Rectal smooth muscle tissue (tissue), 1 donor: ENCODE measurements at regions not wholly inside any gene's neighbourhood (a gene's known extent, or its start where the extent isn't known, plus 50 kb on each side); places are given as distances from the start of the nearest gene placed in this dataset.
"Not testable (repeated sequence)": the region's sequence is repeated elsewhere in the genome, so short reads cannot be mapped to it uniquely, and the experiment has no call there.

Experiments used
- H3K27ac ChIP-seq: one replicate; pipeline ENCODE4 v1.7.0; 2013; ENCODE audit warnings: low read depth, low read length, inconsistent platforms
- H3K27me3 ChIP-seq: one replicate; pipeline ENCODE4 v1.7.0; 2013; ENCODE audit warnings: low read length; ENCODE audit not compliant: control insufficient read depth, insufficient read depth
- H3K36me3 ChIP-seq: one replicate; pipeline ENCODE4 v1.7.0; 2013; ENCODE audit warnings: low read length; ENCODE audit not compliant: control insufficient read depth, insufficient read depth
- H3K4me1 ChIP-seq: one replicate; pipeline ENCODE4 v1.7.0; 2013; ENCODE audit warnings: low read length; ENCODE audit not compliant: control insufficient read depth, insufficient read depth
- H3K4me3 ChIP-seq: one replicate; pipeline ENCODE4 v1.7.0; 2013; ENCODE audit warnings: low read length
- H3K9ac ChIP-seq: one replicate; pipeline ENCODE4 v1.7.0; 2013; ENCODE audit warnings: low read length

GRCh38 chr2:56784046-56784445, 600.3 kb downstream of the CCDC85A start:
- no peak overlapping the region for H3K9ac ChIP-seq
- no peak overlapping the region for H3K27ac ChIP-seq
- H3K4me1 ChIP-seq: no peaks in the 10 kb centered on the region
- H3K4me3 ChIP-seq: no peak overlapping the region
- H3K36me3 ChIP-seq: no peaks in the 10 kb centered on the region
- no peaks in the 10 kb centered on the region for H3K27me3 ChIP-seq

GRCh38 chr2:56801214-56801613, 617.4 kb downstream of the CCDC85A start:
- no peaks in the 10 kb centered on the region for H3K36me3 ChIP-seq
- no peaks in the 10 kb centered on the region for H3K27me3 ChIP-seq
- no peak overlapping the region for H3K4me3 ChIP-seq
- no peak overlapping the region for H3K9ac ChIP-seq
- no peaks in the 10 kb centered on the region for H3K4me1 ChIP-seq
- no peak overlapping the region for H3K27ac ChIP-seq

GRCh38 chr2:56801770-56802169, 618.0 kb downstream of the CCDC85A start:
- Histone ChIP-seq H3K4me3 (no peak overlapping the region), H3K9ac (no peak overlapping the region), H3K27ac (no peak overlapping the region), H3K4me1 (no peaks in the 10 kb centered on the region), H3K36me3 (no peaks in the 10 kb centered on the region), H3K27me3 (no peaks in the 10 kb centered on the region)

GRCh38 chr2:56803596-56803995, 619.8 kb downstream of the CCDC85A start:
- H3K27ac ChIP-seq: no peak overlapping the region
- H3K27me3 ChIP-seq: no peaks in the 10 kb centered on the region
- no peaks in the 10 kb centered on the region for H3K36me3 ChIP-seq
- no peaks in the 10 kb centered on the region for H3K4me1 ChIP-seq
- no peak overlapping the region for H3K4me3 ChIP-seq
- H3K9ac ChIP-seq: no peak overlapping the region

- no peak overlapping the region for H3K27ac ChIP-seq
- no peaks in the 10 kb centered on the region for H3K4me1 ChIP-seq
- H3K27me3 ChIP-seq: no peaks in the 10 kb centered on the region
- H3K36me3 ChIP-seq: no peaks in the 10 kb centered on the region
- no peak overlapping the region for H3K4me3 ChIP-seq
- no peak overlapping the region for H3K9ac ChIP-seq
These were observed 623.1 kb downstream of the CCDC85A start for GRCh38 chr2:56806924-56807323.

GRCh38 chr2:56807861-56808260, 624.1 kb downstream of the CCDC85A start:
- Histone ChIP-seq H3K36me3 (no peaks in the 10 kb centered on the region), H3K4me1 (no peaks in the 10 kb centered on the region), H3K9ac (no peak overlapping the region), H3K4me3 (no peak overlapping the region), H3K27ac (no peak overlapping the region), H3K27me3 (no peaks in the 10 kb centered on the region)

- Histone ChIP-seq H3K27ac (no peak overlapping the region), H3K36me3 (no peaks in the 10 kb centered on the region), H3K9ac (no peak overlapping the region), H3K4me3 (no peak overlapping the region), H3K27me3 (no peaks in the 10 kb centered on the region), H3K4me1 (no peaks in the 10 kb centered on the region)
These were observed 627.6 kb downstream of the CCDC85A start for GRCh38 chr2:56811401-56811800.

- Histone ChIP-seq H3K4me1 (no peaks in the 10 kb centered on the region), H3K9ac (no peak overlapping the region), H3K27me3 (no peaks in the 10 kb centered on the region), H3K36me3 (no peaks in the 10 kb centered on the region), H3K4me3 (no peak overlapping the region), H3K27ac (no peak overlapping the region)
These were observed 628.6 kb downstream of the CCDC85A start for GRCh38 chr2:56812432-56812831.

GRCh38 chr2:56813490-56813889, 629.7 kb downstream of the CCDC85A start:
- Histone ChIP-seq H3K27ac (no peak overlapping the region), H3K36me3 (no peaks in the 10 kb centered on the region), H3K4me1 (no peaks in the 10 kb centered on the region)

GRCh38 chr2:56816666-56817065, 632.9 kb downstream of the CCDC85A start:
- Histone ChIP-seq H3K36me3 (no peaks in the 10 kb centered on the region), H3K4me1 (no peaks in the 10 kb centered on the region), H3K9ac (no peak overlapping the region), H3K4me3 (no peak overlapping the region), H3K27ac (no peak overlapping the region), H3K27me3 (no peaks in the 10 kb centered on the region)

More at GRCh38 chr2:56813490-56813889, 629.7 kb downstream of the CCDC85A start:
- Histone ChIP-seq H3K4me3 (no peak overlapping the region), H3K27me3 (no peaks in the 10 kb centered on the region), H3K9ac (no peak overlapping the region)

- H3K27ac ChIP-seq: no peak overlapping the region
- no peaks in the 10 kb centered on the region for H3K36me3 ChIP-seq
- H3K4me3 ChIP-seq: no peak overlapping the region
These were observed 648.0 kb downstream of the CCDC85A start for GRCh38 chr2:56831780-56832179.

GRCh38 chr2:56834686-56835085, 650.9 kb downstream of the CCDC85A start:
- no peak overlapping the region for H3K4me3 ChIP-seq
- no peak overlapping the region for H3K27ac ChIP-seq

More at GRCh38 chr2:56831780-56832179, 648.0 kb downstream of the CCDC85A start:
- Histone ChIP-seq H3K9ac (no peak overlapping the region), H3K27me3 (no peaks in the 10 kb centered on the region), H3K4me1 (no peaks in the 10 kb centered on the region)

GRCh38 chr2:56840009-56840408, 656.2 kb downstream of the CCDC85A start:
- not testable (repeated sequence) for H3K4me1 ChIP-seq, H3K4me3 ChIP-seq, H3K27me3 ChIP-seq, H3K27ac ChIP-seq, H3K36me3 ChIP-seq, H3K9ac ChIP-seq

More at GRCh38 chr2:56834686-56835085, 650.9 kb downstream of the CCDC85A start:
- no peaks in the 10 kb centered on the region for H3K4me1 ChIP-seq
- H3K36me3 ChIP-seq: no peaks in the 10 kb centered on the region
- no peaks in the 10 kb centered on the region for H3K27me3 ChIP-seq
- no peak overlapping the region for H3K9ac ChIP-seq
